GM21515 (cell line): ENCODE measurements at regions not wholly inside any gene's neighbourhood (a gene's known extent, or its start where the extent isn't known, plus 50 kb on each side); places are given as distances from the start of the nearest gene placed in this dataset.
"Not testable (repeated sequence)": the region's sequence is repeated elsewhere in the genome, so short reads cannot be mapped to it uniquely, and the experiment has no call there.

ENCODE experiments used
- ATAC-seq: cut with Tn5 transposase; IDR thresholded peaks from one replicate; pipeline ENCODE4 v1.9.1; 2021; ENCODE audit not compliant: unreplicated experiment

GRCh38 chr14:57150449-57150848, 118.3 kb downstream of the EXOC5 start:
- no peak for ATAC-seq

DNA sequence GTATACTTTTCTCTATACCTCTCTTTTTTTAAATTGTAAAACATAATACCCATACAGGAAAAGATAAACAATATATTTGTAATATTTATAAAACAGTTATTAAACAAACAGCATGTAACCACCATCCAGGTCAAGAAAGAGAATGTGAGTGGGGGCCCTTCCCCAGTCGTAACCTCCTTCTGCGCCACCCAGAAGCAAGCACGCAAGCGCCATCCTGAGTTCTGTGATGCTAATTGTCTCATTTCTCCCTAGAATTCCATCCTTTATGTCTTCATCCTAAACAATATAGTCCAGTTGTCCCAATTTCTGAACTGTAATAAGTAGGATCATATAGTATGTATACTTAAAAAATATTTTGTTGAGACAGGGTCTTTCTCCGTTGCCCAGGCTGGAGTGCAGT, 129.5 kb downstream of the EXOC5 start:
- no peak for ATAC-seq

- no peak for ATAC-seq
These were observed 131.9 kb downstream of the EXOC5 start for GRCh38 chr14:57136669-57137328.

GRCh38 chr14:57127809-57128208, 140.9 kb downstream of the EXOC5 start:
- ATAC-seq, result not testable (repeated sequence)

DNA sequence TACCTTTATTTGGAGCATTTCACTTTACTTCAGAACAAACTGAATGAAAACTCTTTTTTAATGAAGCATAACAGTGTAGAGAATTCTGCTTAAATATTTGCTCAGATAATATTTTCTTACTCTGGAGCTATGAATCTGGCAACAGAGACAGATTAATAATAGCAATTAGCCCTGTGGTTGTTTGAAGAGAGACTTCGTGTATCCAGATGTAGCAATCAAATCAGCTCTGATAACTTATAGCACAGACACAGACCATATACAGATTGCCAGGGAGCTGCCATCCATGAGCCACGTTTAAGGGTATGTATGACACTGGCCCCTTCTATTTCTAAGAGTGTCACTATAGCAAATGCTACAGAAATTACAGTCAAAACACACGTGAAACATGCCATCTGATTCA, 146.6 kb downstream of the EXOC5 start:
- ATAC-seq, result no peak

- ATAC-seq, result not testable (repeated sequence)
These were observed 156.5 kb downstream of the EXOC5 start for GRCh38 chr14:57112072-57112807.

- not testable (repeated sequence) for ATAC-seq
These were observed 158.3 kb downstream of the EXOC5 start for GRCh38 chr14:57110411-57110810.

- no peak for ATAC-seq
These were observed 177.6 kb downstream of the EXOC5 start for GRCh38 chr14:57091030-57091608.

- no peak for ATAC-seq
These were observed 178.8 kb downstream of the EXOC5 start for GRCh38 chr14:57089901-57090300.

GRCh38 chr14:57087841-57088240, 180.9 kb downstream of the EXOC5 start:
- ATAC-seq, result no peak

GRCh38 chr14:57086271-57087162, 182.2 kb downstream of the EXOC5 start:
- no peak for ATAC-seq

GRCh38 chr14:57085801-57086200, 182.9 kb downstream of the EXOC5 start:
- ATAC-seq, result no peak

DNA sequence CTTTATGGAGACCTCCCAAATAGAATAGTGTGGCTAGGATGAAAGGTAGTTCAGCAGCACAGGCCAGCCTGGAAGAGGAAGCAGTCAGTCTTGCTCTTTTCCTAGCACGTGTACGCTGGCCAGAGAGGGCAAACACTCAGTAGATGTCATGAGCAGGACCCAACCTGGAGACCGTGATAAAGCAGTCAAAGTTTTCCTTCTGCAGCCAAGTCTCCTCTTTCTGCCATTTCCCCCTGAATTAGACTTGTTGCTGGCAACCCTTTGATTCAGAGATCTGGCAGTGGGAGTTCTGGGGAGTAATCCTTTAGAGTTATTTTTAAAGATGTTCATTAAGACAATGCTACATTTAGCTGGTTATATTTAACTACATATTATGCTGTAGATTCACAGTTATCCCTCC, 183.7 kb downstream of the EXOC5 start:
- no peak for ATAC-seq

GRCh38 chr14:57080691-57081090, 188.0 kb downstream of the EXOC5 start:
- no peak for ATAC-seq

GRCh38 chr14:57078054-57078453, 190.7 kb downstream of the EXOC5 start:
- ATAC-seq, result no peak

- no peak for ATAC-seq
These were observed 194.7 kb downstream of the EXOC5 start for GRCh38 chr14:57073986-57074385.

- no peak for ATAC-seq
These were observed 197.1 kb downstream of the EXOC5 start for GRCh38 chr14:57071639-57072038.

DNA sequence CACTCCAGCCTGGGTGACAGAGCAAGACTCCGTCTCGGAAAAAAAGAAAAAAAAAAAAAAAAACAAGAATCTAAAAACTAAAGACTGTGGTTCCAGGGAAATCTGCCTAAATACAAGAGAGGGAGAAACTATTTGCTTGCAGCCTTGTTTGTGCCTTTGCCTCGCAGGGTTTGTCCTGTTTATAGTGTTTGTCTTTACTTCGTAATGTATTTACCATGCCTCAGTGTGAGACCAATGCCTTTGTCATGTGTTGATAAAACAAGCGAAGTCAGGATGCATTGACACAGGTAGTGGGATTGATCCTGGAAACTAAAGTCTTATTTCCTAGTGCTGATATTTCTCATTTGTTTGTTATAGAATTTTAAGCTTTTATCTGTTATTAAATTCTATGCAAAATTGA, 199.0 kb downstream of the EXOC5 start:
- no peak for ATAC-seq

DNA sequence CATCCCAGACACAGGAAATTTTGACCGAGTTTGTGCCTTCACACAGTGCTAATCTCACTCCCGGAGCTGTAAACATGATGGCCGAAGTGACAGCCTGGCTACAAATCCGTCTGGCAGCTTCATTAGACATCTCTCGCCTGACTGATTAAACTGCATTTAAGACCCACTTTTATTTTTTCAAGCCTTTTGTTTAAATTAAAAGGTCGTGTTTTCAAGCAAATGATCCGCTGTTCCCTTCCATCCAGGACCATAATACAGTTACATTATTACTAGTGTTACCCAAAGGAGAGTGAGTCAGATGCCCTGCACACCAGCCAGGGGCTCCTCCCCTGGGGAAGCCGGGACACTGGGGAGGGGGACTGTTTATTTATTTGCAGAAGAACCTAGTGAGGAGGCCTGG, 200.2 kb downstream of the EXOC5 start:
- ATAC-seq, result no peak

GRCh38 chr14:57066887-57067513, 201.7 kb downstream of the EXOC5 start:
- ATAC-seq, result no peak

DNA sequence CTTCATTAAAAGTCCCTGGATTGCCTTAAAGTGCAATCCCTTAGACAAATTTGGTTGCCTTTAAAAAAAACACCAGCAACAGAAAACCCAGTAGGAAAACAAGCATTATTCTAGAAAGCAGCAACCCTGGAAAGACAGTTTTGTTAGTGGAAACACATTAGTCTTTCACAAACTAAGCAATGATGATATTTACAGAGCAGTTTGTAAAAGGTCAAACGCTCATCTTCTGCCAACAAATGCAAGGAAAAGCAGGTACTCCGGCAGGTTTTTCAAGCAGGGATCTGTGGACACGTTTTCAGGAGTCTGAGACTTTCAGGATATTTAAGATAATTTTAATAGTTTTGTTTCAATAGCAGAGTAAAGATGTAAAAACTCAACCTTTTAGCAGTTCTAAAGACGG, 202.2 kb downstream of the EXOC5 start:
- ATAC-seq, result no peak
